Stimulated activated memory B cell treated with anti-CD40 and anti-IgM and Interleukin-4, amounts not matched to agents 10 μg/mL and 1 μg/mL and 100 μg/mL, for 72 hours (primary cell): ENCODE measurements at regions not wholly inside any gene's neighbourhood (a gene's known extent, or its start where the extent isn't known, plus 50 kb on each side); places are given as distances from the start of the nearest gene placed in this dataset.

Source experiments
- ATAC-seq: fragments of 150-1000 bp; cut with Tn5 transposase; 2 replicates; pipeline ENCODE4 v1.10.0; 2021
- H3K27ac Mint-ChIP-seq: one replicate; pipeline ENCODE4 v1.8.0; 2022; ENCODE audit warnings: mild to moderate bottlenecking, mixed read lengths
- H3K27me3 Mint-ChIP-seq: one replicate; pipeline ENCODE4 v1.8.0; 2022; ENCODE audit warnings: mixed read lengths
- H3K36me3 Mint-ChIP-seq: one replicate; pipeline ENCODE4 v1.8.0; 2022; ENCODE audit warnings: mixed read lengths
- H3K4me1 Mint-ChIP-seq: one replicate; pipeline ENCODE4 v1.8.0; 2022; ENCODE audit warnings: mixed read lengths
- H3K4me3 Mint-ChIP-seq: one replicate; pipeline ENCODE4 v1.8.0; 2022; ENCODE audit warnings: mild to moderate bottlenecking, moderate library complexity, mixed read lengths
- H3K9me3 Mint-ChIP-seq: one replicate; pipeline ENCODE4 v1.8.0; 2022; ENCODE audit warnings: mixed read lengths

DNA sequence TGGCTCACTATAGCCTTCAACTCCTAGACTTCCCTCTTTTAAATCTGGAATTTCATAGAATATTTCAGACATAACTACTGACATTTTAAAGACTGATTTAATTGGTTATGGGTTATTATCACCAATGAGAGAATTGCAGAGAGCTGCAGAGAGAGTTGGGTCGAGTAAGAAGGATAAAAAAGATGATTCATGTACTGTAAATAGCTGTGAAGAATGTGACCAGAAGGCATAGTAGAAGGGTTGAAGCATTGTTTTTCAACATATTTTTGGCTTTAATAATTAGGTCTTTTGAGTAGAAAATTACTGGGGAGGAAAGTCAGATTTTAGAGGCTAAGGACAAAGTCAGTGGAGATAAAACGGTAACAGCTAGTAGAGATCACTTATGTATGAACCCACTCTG is 503.2 kb upstream of the SLC8A1 start:
- Mint-ChIP-seq H3K4me3 (no peak overlapping the region), H3K27ac (no peak overlapping the region), H3K9me3 (peaks cover 9% of the 10 kb centered on the region), H3K36me3 (no peaks in the 10 kb centered on the region), H3K27me3 (no peaks in the 10 kb centered on the region), H3K4me1 (no peaks in the 10 kb centered on the region)
- no peak for ATAC-seq

DNA sequence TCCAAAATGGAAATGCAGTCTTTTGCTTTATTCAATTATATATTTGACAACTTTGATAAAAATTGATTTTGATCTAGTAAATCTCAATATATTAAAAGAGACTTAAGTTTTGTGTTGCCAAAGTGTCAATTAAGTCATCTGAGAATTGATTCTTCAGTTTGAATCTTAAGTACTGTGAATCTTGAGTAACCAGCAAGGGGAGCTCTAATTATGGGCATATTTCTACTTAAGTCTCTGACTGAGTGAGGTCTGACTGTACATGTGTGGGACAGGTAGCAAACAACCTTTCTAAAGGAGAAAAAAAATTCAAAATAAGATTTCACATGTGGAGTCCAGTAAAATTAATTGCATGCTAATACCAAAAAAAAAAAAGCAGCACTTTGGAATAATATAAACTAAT is 503.7 kb upstream of the SLC8A1 start:
- Mint-ChIP-seq H3K27me3 (no peaks in the 10 kb centered on the region), H3K27ac (no peak overlapping the region), H3K36me3 (no peaks in the 10 kb centered on the region), H3K4me3 (no peak overlapping the region), H3K9me3 (peaks cover 9% of the 10 kb centered on the region), H3K4me1 (no peaks in the 10 kb centered on the region)
- no peak for ATAC-seq

DNA sequence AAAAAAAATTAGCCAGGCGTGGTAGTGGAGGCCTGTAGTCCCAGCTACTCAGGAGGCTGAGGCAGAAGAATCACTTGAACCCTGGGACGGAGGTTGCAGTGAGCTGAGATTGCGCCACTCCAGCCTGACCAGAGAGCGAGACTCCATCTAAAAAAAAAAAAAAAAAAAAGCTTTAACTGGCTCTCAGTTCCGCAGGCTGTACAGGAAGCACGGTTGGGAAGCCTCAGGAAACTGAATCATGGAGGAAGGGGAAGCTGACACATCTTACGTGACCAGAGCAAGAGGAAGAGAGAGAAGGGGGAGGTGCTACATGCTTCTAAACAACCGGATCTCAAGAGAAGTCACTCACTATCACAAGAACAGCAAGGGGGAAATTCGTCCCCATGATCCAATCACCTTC is 505.6 kb upstream of the SLC8A1 start:
- no peak overlapping the region for H3K27ac Mint-ChIP-seq
- peaks cover 12% of the 10 kb centered on the region for H3K9me3 Mint-ChIP-seq
- no peak overlapping the region for H3K4me3 Mint-ChIP-seq
- H3K36me3 Mint-ChIP-seq, result no peaks in the 10 kb centered on the region
- no peak for ATAC-seq
- no peaks in the 10 kb centered on the region for H3K4me1 Mint-ChIP-seq
- no peaks in the 10 kb centered on the region for H3K27me3 Mint-ChIP-seq

DNA sequence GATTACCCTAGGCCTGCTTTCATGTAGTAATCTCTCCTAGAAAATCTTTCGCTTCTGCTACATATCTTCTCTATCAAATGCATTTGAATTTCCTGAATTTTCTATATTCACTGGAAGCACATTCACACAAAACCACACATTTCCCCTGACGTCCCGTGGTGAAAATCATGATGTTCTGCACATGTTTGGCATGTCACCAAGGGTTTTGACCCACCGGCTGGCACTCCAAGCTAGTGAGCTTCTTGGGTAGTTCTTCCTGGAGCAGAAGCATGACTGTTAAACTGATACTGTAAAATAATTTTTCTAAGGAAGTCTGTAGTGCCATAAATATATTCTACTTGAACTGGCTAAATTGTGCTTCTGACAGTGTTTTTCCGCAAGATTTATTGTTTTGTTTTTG is 510.1 kb upstream of the SLC8A1 start:
- Mint-ChIP-seq H3K36me3 (no peaks in the 10 kb centered on the region), H3K4me1 (no peaks in the 10 kb centered on the region), H3K4me3 (no peak overlapping the region), H3K27ac (no peak overlapping the region), H3K9me3 (peaks cover 14% of the 10 kb centered on the region), H3K27me3 (no peaks in the 10 kb centered on the region)
- no peak for ATAC-seq

DNA sequence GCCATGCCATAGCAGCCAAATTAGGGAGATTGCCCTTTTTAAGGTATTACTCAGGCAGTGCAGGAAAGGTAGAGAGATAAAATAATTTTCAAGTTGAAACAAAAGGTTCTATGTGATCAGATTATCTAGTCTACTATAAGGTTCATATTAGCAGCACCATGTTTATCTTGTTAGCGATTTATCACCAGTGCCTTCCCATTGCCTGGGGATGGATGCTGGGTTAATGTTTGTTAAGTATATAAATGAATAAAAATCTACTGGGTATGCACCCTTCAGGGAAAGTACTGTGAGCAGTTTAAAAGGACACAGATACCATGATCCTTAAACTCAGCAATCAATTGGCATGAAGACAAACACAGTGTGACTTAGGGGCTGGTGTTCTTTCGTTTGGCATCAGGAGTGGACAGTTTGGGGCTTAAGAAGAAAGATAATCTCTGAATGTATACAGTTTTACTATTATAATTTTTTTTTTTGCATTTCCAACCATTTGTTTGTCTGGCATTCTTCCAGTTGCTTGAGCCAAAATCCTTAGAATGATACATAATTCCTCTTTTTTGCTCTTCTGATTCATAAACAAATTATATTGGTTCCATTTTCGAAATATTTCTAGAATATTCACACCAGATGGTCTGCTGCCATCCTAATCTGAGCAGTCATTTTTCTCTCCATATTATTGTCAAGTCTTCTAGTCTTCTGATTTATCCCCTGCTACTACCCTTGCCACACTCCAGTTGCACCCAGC is 512.8 kb upstream of the SLC8A1 start:
- no peak overlapping the region for H3K4me3 Mint-ChIP-seq
- H3K4me1 Mint-ChIP-seq, result no peaks in the 10 kb centered on the region
- no peaks in the 10 kb centered on the region for H3K36me3 Mint-ChIP-seq
- H3K27me3 Mint-ChIP-seq, result no peaks in the 10 kb centered on the region
- peaks cover 15% of the 10 kb centered on the region for H3K9me3 Mint-ChIP-seq
- no peak overlapping the region for H3K27ac Mint-ChIP-seq
- no peak for ATAC-seq

DNA sequence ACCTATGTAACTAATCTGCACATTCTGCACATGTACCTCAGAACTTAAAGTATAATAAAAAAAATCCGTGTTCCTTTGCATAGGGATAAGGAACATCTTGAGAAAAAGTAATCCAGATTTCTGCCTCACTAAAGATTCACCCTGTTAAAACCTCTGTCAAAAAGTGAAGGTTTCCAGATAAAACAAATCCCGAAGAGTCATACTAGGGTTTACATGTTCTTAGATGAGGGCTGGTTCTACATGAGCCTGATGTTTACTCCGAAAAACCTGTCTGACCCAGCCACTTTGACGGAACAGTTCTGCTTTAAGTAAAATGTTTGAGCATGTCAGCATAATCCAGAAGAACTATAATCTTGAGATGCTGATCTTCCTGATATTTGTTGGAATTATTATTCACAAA is 515.6 kb upstream of the SLC8A1 start:
- Mint-ChIP-seq H3K27ac (no peak overlapping the region), H3K4me3 (no peak overlapping the region), H3K9me3 (peaks cover 12% of the 10 kb centered on the region), H3K4me1 (no peaks in the 10 kb centered on the region), H3K36me3 (no peaks in the 10 kb centered on the region), H3K27me3 (no peaks in the 10 kb centered on the region)
- no peak for ATAC-seq

DNA sequence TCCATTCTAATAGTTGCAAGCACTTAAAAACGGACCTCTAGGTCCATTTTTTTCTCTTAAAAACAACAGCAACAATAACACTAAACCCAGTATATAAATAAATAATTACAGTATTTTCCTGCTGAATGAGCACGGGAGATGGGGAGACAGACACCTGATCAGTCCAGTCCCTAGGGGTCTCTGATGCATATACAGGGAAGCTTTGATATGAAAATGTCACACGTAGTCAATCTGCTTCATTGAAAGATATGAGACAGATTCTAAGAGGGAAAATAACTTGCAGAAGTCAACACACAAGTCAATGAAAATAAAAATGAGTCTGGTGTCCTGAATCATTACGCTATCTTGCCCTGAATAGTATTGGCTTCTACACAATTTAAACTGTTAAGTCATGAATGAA is 523.3 kb upstream of the SLC8A1 start:
- H3K9me3 Mint-ChIP-seq, result peaks cover 3% of the 10 kb centered on the region
- H3K36me3 Mint-ChIP-seq, result no peaks in the 10 kb centered on the region
- no peak overlapping the region for H3K4me3 Mint-ChIP-seq
- H3K4me1 Mint-ChIP-seq, result no peaks in the 10 kb centered on the region
- no peak for ATAC-seq
- H3K27ac Mint-ChIP-seq, result no peak overlapping the region
- H3K27me3 Mint-ChIP-seq, result no peaks in the 10 kb centered on the region

DNA sequence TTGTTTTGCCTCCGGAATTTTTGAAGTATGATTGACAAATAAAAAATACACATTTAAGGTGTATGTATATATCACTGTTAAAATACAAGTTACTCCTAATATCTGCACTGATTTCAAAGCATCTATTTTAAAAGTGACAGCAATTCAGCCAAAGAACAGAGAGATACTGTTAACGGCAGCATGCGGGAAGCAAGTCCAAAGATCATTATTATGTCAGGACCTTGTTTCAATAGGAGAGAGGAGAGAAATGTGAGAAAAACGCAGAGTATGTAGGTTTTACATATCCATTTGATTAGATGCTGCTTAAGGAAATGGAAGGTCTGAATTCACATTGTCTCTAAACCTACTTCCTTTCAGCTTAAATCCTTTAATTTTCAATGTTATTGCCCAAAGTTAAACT is 545.5 kb upstream of the SLC8A1 start:
- H3K9me3 Mint-ChIP-seq, result peaks cover 4% of the 10 kb centered on the region
- no peaks in the 10 kb centered on the region for H3K36me3 Mint-ChIP-seq

DNA sequence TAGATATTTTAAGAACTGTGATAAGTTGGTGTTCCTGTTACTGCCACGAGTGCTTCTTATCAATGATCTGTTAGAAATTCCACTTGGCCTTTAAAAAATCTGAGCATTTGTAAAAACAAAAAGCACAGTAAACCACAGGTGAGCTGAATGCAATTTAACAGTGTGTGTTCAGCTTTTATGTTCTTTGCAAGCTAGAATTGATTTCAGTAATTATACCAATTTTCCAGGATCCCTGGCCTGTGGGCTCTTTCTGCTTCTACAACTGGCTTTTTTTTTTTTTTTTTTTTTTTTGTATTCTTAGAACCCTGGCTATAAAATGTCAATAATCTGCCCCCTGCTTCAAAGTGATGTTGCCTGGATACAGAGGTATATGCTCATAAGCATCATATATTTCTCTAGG is 548.5 kb upstream of the SLC8A1 start:
- H3K27ac Mint-ChIP-seq, result no peak overlapping the region
- H3K36me3 Mint-ChIP-seq, result no peaks in the 10 kb centered on the region
- no peaks in the 10 kb centered on the region for H3K27me3 Mint-ChIP-seq
- H3K9me3 Mint-ChIP-seq, result peaks cover 4% of the 10 kb centered on the region
- H3K4me1 Mint-ChIP-seq, result no peaks in the 10 kb centered on the region
- ATAC-seq, result no peak
- no peak overlapping the region for H3K4me3 Mint-ChIP-seq

More for the DNA sequence above, 545.5 kb upstream of the SLC8A1 start:
- Mint-ChIP-seq H3K4me1 (no peaks in the 10 kb centered on the region), H3K4me3 (no peak overlapping the region), H3K27ac (no peak overlapping the region), H3K27me3 (no peaks in the 10 kb centered on the region)
- ATAC-seq, result no peak

DNA sequence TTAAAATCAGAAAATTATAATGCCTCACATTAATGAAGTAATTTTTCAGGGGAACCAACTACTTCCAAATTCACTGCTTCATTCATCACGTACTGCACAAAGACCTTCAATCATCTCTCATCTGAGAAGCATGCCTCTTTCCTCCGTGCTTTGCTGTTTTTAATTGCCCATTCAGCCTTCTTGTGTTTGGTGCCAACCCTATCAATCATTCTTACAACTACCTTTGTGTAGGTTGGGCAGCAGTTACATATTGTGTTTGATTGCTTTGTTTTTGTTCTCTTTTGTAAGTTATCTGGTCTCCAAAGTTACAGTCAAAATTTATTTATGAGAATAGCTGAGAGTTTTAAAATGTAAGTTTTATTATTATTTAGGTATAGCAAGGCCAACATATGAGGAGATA is 549.0 kb upstream of the SLC8A1 start:
- ATAC-seq, result no peak
- no peaks in the 10 kb centered on the region for H3K36me3 Mint-ChIP-seq
- no peaks in the 10 kb centered on the region for H3K27me3 Mint-ChIP-seq
- H3K4me3 Mint-ChIP-seq, result no peak overlapping the region
- no peaks in the 10 kb centered on the region for H3K4me1 Mint-ChIP-seq
- no peak overlapping the region for H3K27ac Mint-ChIP-seq
- peaks cover 4% of the 10 kb centered on the region for H3K9me3 Mint-ChIP-seq

DNA sequence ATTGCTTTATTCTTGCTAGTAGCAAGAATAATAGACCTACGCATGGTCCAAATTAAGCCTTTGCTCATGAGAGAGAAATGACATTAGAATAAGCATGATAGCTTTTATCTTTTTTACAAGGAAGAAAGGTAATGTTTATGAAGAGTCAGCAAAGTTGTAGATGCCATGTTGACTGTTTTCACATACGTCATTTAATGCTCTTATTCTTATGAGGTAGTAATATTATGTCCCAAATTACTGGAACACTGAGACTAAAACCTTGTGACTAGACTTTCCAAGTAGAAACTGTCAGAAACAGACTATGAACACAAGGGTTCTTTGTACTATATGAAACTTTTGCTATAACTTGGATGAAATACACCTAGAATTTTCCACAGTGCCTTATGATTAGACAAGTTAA is 552.8 kb upstream of the SLC8A1 start:
- Mint-ChIP-seq H3K4me3 (no peak overlapping the region), H3K27me3 (no peaks in the 10 kb centered on the region), H3K27ac (no peak overlapping the region), H3K4me1 (no peaks in the 10 kb centered on the region), H3K9me3 (no peaks in the 10 kb centered on the region), H3K36me3 (no peaks in the 10 kb centered on the region)
- no peak for ATAC-seq

DNA sequence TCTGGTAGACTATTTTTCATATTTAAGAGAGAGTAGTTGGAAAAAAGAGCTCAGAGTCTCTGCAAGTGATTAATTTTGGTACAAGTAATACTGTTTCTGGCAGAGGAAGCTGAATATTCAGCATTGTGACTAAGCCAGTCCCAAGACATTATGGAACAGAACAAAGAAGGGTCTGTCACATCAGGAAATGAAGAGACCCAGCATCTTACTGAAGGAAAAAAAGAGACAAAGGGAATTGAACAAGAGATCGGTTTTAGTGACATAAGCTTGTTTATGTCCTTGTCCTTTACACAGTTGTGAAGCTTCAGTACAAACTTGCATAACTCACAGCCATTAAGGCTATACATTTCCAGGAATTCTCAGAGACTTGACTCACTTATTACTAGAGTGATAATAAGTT is 568.5 kb upstream of the SLC8A1 start:
- Mint-ChIP-seq H3K27ac (no peak overlapping the region), H3K4me3 (no peak overlapping the region), H3K9me3 (peaks cover 3% of the 10 kb centered on the region), H3K36me3 (no peaks in the 10 kb centered on the region), H3K4me1 (no peaks in the 10 kb centered on the region), H3K27me3 (no peaks in the 10 kb centered on the region)
- no peak for ATAC-seq

DNA sequence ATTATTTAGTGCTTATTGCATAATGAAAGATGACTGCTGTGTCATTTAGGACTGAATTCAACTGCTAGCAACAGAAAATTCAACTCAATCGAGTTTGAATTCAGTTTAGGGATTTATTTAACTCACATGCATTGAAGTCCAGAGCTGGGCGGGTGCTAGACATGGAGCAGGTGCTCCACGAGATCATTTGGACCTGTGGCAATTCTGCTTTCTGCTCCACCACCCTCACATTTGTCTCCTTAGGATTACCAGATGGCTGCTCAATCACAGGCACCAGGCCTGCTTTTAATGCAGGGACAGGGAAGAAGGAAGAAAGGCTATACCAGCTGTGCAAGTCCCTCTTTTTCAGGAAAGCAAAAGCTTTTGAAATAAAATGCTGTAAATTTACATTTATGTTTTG is 572.9 kb upstream of the SLC8A1 start:
- Mint-ChIP-seq H3K9me3 (no peaks in the 10 kb centered on the region), H3K4me3 (no peak overlapping the region), H3K27me3 (no peaks in the 10 kb centered on the region), H3K36me3 (no peaks in the 10 kb centered on the region), H3K27ac (no peak overlapping the region), H3K4me1 (no peaks in the 10 kb centered on the region)
- ATAC-seq, result no peak

DNA sequence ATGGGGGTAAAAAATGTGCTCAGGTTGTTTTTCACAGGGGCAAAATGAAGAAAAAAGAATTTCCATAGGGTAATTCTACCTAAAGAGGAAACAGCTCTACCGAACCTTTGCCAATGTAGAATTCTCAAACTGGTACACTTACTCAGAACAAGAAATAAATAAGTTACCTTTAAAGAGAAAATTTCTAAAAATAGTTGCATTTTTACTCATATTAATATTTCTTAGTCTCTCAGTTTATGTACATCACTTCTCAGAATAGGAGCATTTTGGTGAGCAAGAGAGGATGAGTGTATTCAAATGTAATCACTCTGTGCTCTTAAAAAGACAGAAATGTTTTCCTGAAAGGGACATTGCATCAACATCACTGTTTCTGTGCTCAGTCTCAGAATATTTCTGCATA is 574.7 kb upstream of the SLC8A1 start:
- no peak overlapping the region for H3K4me3 Mint-ChIP-seq
- no peaks in the 10 kb centered on the region for H3K27me3 Mint-ChIP-seq
- H3K36me3 Mint-ChIP-seq, result no peaks in the 10 kb centered on the region
- no peak for ATAC-seq
- H3K27ac Mint-ChIP-seq, result no peak overlapping the region
- H3K4me1 Mint-ChIP-seq, result no peaks in the 10 kb centered on the region
- H3K9me3 Mint-ChIP-seq, result no peaks in the 10 kb centered on the region

DNA sequence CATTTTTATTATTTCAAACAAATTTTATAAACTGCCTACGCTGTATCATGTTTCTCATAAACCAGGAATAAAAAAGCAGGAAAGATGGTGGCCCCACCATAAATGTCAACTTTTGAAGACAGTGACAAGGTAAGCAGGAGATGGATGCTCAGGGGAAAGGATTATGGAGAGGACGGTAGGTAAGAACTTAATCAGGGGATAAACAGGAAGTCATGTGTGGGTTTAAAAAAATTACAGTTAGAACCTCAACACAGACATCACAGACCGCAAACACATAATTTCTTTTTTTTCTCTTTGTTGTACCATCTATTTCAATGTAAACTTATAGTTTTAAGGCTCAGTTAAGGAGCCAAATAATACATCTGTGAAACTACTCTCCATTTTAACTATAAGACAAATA is 575.2 kb upstream of the SLC8A1 start:
- H3K27ac Mint-ChIP-seq, result no peak overlapping the region
- H3K4me1 Mint-ChIP-seq, result no peaks in the 10 kb centered on the region
- no peak overlapping the region for H3K4me3 Mint-ChIP-seq
- no peaks in the 10 kb centered on the region for H3K9me3 Mint-ChIP-seq
- H3K27me3 Mint-ChIP-seq, result no peaks in the 10 kb centered on the region
- ATAC-seq, result no peak
- H3K36me3 Mint-ChIP-seq, result no peaks in the 10 kb centered on the region

DNA sequence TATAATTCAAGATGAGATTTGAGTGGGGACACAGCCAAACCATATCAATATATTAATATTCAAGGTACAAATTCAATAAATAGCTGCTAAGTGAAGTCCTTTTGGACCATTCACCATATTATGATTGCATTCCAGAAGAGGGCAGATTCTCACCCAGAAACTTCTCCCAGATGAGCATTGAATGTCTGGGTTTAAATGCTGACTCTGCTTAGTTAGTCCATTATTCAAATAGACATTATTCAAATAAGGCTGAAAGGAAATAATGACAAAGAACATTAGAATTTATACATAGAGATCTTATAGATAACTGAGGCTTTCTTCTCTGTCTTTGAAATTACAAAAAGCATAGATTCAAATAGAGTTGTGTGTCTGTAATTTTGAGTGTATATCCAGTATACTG is 579.4 kb upstream of the SLC8A1 start:
- Mint-ChIP-seq H3K27ac (no peak overlapping the region), H3K27me3 (no peaks in the 10 kb centered on the region), H3K36me3 (no peaks in the 10 kb centered on the region), H3K9me3 (no peaks in the 10 kb centered on the region), H3K4me1 (no peaks in the 10 kb centered on the region), H3K4me3 (no peak overlapping the region)
- ATAC-seq, result no peak

DNA sequence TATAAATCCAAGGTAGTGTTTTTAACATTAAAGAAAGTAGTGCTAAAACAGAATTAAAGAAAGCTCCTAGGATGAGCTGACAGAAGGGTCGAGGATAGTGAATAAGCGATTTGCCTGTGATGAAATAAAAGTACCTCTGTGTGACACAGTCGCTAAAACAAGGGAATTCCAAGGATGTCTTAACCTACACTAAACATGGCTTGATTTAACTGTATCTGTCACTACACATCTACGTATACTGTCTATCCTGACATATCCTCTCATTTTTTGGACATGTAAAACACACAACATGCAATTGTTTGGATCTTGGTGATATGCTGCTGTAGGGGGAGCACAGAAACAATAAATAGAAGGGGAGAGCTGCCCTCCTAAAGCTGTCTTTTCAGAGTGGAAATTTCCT is 580.8 kb upstream of the SLC8A1 start:
- Mint-ChIP-seq H3K4me1 (no peaks in the 10 kb centered on the region), H3K27me3 (no peaks in the 10 kb centered on the region), H3K4me3 (no peak overlapping the region), H3K9me3 (no peaks in the 10 kb centered on the region), H3K36me3 (no peaks in the 10 kb centered on the region), H3K27ac (no peak overlapping the region)
- ATAC-seq, result no peak
